ENCODE measurements at regions not wholly inside any gene's neighbourhood (a gene's known extent, or its start where the extent isn't known, plus 50 kb on each side); places are given as distances from the start of the nearest gene placed in this dataset.

DNA sequence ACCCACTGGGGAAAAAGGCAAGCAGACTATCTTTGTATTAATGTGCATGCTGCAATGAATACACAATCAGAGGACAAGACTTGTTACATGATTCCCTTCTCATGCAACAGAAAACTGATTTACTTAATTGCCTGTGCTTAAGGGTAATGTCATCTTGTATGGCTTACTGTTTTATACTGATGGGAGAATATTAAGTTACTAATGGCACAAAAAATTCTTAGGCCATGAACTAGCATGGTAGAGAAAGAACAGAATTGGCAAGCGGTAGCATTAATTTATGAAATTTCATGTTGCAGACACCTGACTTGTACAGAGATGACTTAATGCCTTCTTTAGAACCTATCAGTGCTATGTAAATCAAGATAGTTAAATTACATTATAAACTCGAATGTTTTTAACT lies 282.3 kb downstream of the CNTN3 start:
- TF ChIP-seq, protein P1, sequence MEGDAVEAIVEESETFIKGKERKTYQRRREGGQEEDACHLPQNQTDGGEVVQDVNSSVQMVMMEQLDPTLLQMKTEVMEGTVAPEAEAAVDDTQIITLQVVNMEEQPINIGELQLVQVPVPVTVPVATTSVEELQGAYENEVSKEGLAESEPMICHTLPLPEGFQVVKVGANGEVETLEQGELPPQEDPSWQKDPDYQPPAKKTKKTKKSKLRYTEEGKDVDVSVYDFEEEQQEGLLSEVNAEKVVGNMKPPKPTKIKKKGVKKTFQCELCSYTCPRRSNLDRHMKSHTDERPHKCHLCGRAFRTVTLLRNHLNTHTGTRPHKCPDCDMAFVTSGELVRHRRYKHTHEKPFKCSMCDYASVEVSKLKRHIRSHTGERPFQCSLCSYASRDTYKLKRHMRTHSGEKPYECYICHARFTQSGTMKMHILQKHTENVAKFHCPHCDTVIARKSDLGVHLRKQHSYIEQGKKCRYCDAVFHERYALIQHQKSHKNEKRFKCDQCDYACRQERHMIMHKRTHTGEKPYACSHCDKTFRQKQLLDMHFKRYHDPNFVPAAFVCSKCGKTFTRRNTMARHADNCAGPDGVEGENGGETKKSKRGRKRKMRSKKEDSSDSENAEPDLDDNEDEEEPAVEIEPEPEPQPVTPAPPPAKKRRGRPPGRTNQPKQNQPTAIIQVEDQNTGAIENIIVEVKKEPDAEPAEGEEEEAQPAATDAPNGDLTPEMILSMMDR (IDR thresholded peaks at IDR 0.05): no peak
- no peak for TF ChIP-seq POLR2A (IDR thresholded peaks at IDR 0.05)

All from tibial nerve (tissue), 3 donors.